HL-60 (cell line): ENCODE measurements at regions not wholly inside any gene's neighbourhood (a gene's known extent, or its start where the extent isn't known, plus 50 kb on each side); places are given as distances from the start of the nearest gene placed in this dataset.

Source experiments
- DNase-seq, 2 experiments: peaks; one replicate each; pipeline ENCODE4 v3.0.0-alpha.2; 2010 to 2020; ENCODE audit warnings: low read depth in 1 of 2, low spot score in 1 of 2
- H3K27ac ChIP-seq: fragments of 250-450 bp; sonication (Bioruptor Pico); replicated peaks from 2 replicates; pipeline ENCODE4 v1.5.1; 2020; ENCODE audit warnings: mild to moderate bottlenecking, moderate library complexity
- H3K27me3 ChIP-seq: fragments of 250-450 bp; sonication (Bioruptor Pico); 2 replicates; pipeline ENCODE4 v1.5.1; 2021; ENCODE audit warnings: mild to moderate bottlenecking, moderate library complexity; ENCODE audit not compliant: insufficient read depth, poor library complexity, severe bottlenecking
- H3K4me3 ChIP-seq: replicated peaks from 2 replicates; pipeline ENCODE4 v1.5.1; 2011; ENCODE audit warnings: mild to moderate bottlenecking, control low read depth, low read length; ENCODE audit not compliant: insufficient read depth
- CTCF ChIP-seq: IDR thresholded peaks from one replicate; pipeline ENCODE4 v1.5.1; 2011; ENCODE audit warnings: low read length, control low read depth, inconsistent platforms; ENCODE audit not compliant: insufficient read depth
- GABPA ChIP-seq: IDR thresholded peaks from 2 replicates; pipeline ENCODE4 v1.6.1; 2012; ENCODE audit warnings: low read depth
- POLR2AphosphoS5 ChIP-seq: IDR thresholded peaks from 2 replicates; pipeline ENCODE4 v1.6.1; 2012; ENCODE audit warnings: low read depth
- REST ChIP-seq: IDR thresholded peaks from 2 replicates; pipeline ENCODE4 v1.6.1; 2012; ENCODE audit warnings: low read depth; ENCODE audit not compliant: insufficient replicate concordance
- SPI1 ChIP-seq: IDR thresholded peaks from 2 replicates; pipeline ENCODE4 v1.6.1; 2012; ENCODE audit warnings: low read depth, mild to moderate bottlenecking, borderline replicate concordance

- TF ChIP-seq SPI1 (no peak), REST (no peak)
- Histone ChIP-seq H3K4me3 (no peak overlapping the region), H3K27me3 (no peaks in the 10 kb centered on the region), H3K27ac (no peak overlapping the region)
- no peak for DNase-seq
These were observed 197.5 kb upstream of the CST7 start for GRCh38 chr20:24751551-24751950.

- no peak overlapping the region for H3K4me3 ChIP-seq
- no peak overlapping the region for H3K27ac ChIP-seq
- no peaks in the 10 kb centered on the region for H3K27me3 ChIP-seq
- no peak for TF ChIP-seq SPI1
- no peak for DNase-seq
These were observed 196.5 kb upstream of the CST7 start for GRCh38 chr20:24752612-24753011.

- Histone ChIP-seq H3K27me3 (no peaks in the 10 kb centered on the region), H3K4me3 (no peak overlapping the region), H3K27ac (no peak overlapping the region)
- DNase-seq = no peak
- TF ChIP-seq POLR2AphosphoS5 (no peak), CTCF (no peak), GABPA (no peak), SPI1 (no peak), REST (no peak)
These were observed 195.9 kb upstream of the CST7 start for GRCh38 chr20:24753130-24753529.

GRCh38 chr20:24754691-24755090 is 194.4 kb upstream of the CST7 start:
- TF ChIP-seq REST (no peak), POLR2AphosphoS5 (no peak), CTCF (no peak)
- no peak overlapping the region for H3K27ac ChIP-seq
- peaks cover 4% of the 10 kb centered on the region for H3K27me3 ChIP-seq
- no peak for DNase-seq
- no peak overlapping the region for H3K4me3 ChIP-seq
